Transverse colon (tissue), 4 donors: ENCODE measurements at regions not wholly inside any gene's neighbourhood (a gene's known extent, or its start where the extent isn't known, plus 50 kb on each side); places are given as distances from the start of the nearest gene placed in this dataset.

Experiments used
- CTCF ChIP-seq, 5 experiments: fragments of 200-600 bp in 3 of 5; fragments of 450-650 bp in 2 of 5; sonication (generic) in 3 of 5; IDR thresholded peaks; 1 replicate in 2 of 5; 2 replicates in 3 of 5; pipeline ENCODE4 v1.5.1; 2016 to 2017; ENCODE audit warnings: antibody characterized with exemption in 5 of 5, inconsistent platforms in 3 of 5, mild to moderate bottlenecking in 2 of 5, moderate library complexity in 1 of 5
- EP300 ChIP-seq: sonication (generic); formaldehyde crosslinking; IDR thresholded peaks from one replicate; pipeline ENCODE4 v1.6.1; 2017; ENCODE audit warnings: antibody characterized with exemption, low read depth
- POLR2A ChIP-seq: fragments of 450-650 bp; IDR thresholded peaks from one replicate; pipeline ENCODE4 v1.6.1; 2016; ENCODE audit warnings: antibody characterized with exemption, mild to moderate bottlenecking, moderate library complexity
- POLR2AphosphoS5 ChIP-seq, 3 donors: sonication (generic); formaldehyde crosslinking; IDR thresholded peaks; one replicate each; pipeline ENCODE4 v1.6.1; 2016; ENCODE audit warnings: antibody characterized with exemption in 3 of 3

DNA sequence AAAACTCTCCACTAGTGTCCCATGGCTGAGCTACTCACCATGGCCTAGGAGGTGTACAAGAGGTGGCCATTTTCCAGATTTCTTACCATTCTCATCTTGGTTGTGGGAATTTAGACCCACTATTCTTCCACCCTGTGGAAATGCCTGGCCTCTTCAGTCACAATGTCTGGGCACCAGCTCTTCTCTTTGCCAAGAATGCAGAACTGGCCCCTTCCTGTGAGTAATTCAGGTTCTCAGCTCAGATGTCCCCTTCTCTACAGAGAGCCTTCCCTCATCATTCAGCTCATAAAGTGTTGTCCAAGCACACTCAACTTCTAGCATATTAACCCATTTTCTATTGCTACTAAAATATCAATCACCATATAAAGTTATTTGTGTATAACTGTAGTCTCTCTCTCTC is 575.5 kb upstream of the KCNMB2 start:
- TF ChIP-seq POLR2A: no peak
- no peak for TF ChIP-seq CTCF (IDR thresholded peaks at IDR 0.05)
- TF ChIP-seq EP300: no peak
- no peak for TF ChIP-seq POLR2AphosphoS5 (IDR thresholded peaks at IDR 0.05)
